SH-SY5Y (cell line): ENCODE measurements at regions not wholly inside any gene's neighbourhood (a gene's known extent, or its start where the extent isn't known, plus 50 kb on each side); places are given as distances from the start of the nearest gene placed in this dataset.

Source experiments
- GATA2 ChIP-seq: IDR thresholded peaks from 2 replicates; pipeline ENCODE4 v1.6.1; 2011; ENCODE audit warnings: mild to moderate bottlenecking, low read depth, low read length
- GATA3 ChIP-seq: IDR thresholded peaks from 2 replicates; pipeline ENCODE4 v1.6.1; 2011; ENCODE audit warnings: low read depth, mild to moderate bottlenecking, low read length, moderate library complexity

- TF ChIP-seq GATA3 (no peak), GATA2 (no peak)
Observed at GRCh38 chr6:140040396-140040795, 665.9 kb upstream of the CITED2 start.
